Colonic mucosa (tissue), 4 donors: ENCODE measurements at regions not wholly inside any gene's neighbourhood (a gene's known extent, or its start where the extent isn't known, plus 50 kb on each side); places are given as distances from the start of the nearest gene placed in this dataset.

ENCODE experiments used
- DNase-seq: peaks from one replicate; pipeline ENCODE4 v3.0.0-alpha.2; 2020
- H3K27ac ChIP-seq: fragments of 200-600 bp; one replicate; pipeline ENCODE4 v1.8.0; 2021
- H3K27me3 ChIP-seq: fragments of 200-600 bp; one replicate; pipeline ENCODE4 v1.8.0; 2021
- H3K36me3 ChIP-seq: fragments of 200-600 bp; one replicate; pipeline ENCODE4 v1.8.0; 2021
- H3K4me1 ChIP-seq: fragments of 200-600 bp; one replicate; pipeline ENCODE4 v1.8.0; 2021; ENCODE audit warnings: mild to moderate bottlenecking
- H3K4me3 ChIP-seq: fragments of 200-600 bp; one replicate; pipeline ENCODE4 v1.8.0; 2021
- H3K9ac ChIP-seq, 2 donors: one replicate each; pipeline ENCODE4 v1.7.0; 2013; ENCODE audit warnings: control low read depth in 2 of 2, low read depth in 2 of 2, low read length in 2 of 2
- H3K9me3 ChIP-seq: fragments of 200-600 bp; one replicate; pipeline ENCODE4 v1.8.0; 2021
- CTCF ChIP-seq: fragments of 200-600 bp; IDR thresholded peaks from one replicate; pipeline ENCODE4 v1.8.0; 2022; ENCODE audit warnings: antibody characterized with exemption, mild to moderate bottlenecking
- intact Hi-C: fragments of 100-400 bp; cut with DNase I; formaldehyde crosslinking; loops from one replicate; pipeline ENCODE4 v1.14.1; 2022
- donor health status: healthy.
- donor health status: DM: no; HTN: no; CAD: no.
- donor health status: DM: no; HTN: no; CAD: no.

GRCh38 chr3:148102156-148102555 is 595.5 kb upstream of the AGTR1 start:
- Histone ChIP-seq H3K9ac (no peak overlapping the region), H3K27ac (no peak overlapping the region), H3K4me3 (no peak overlapping the region), H3K4me1 (no peaks in the 10 kb centered on the region), H3K9me3 (no peaks in the 10 kb centered on the region), H3K36me3 (no peaks in the 10 kb centered on the region), H3K27me3 (no peaks in the 10 kb centered on the region)
- no peak for DNase-seq
- no peak for TF ChIP-seq CTCF
- intact Hi-C loops = no loop called here

DNA sequence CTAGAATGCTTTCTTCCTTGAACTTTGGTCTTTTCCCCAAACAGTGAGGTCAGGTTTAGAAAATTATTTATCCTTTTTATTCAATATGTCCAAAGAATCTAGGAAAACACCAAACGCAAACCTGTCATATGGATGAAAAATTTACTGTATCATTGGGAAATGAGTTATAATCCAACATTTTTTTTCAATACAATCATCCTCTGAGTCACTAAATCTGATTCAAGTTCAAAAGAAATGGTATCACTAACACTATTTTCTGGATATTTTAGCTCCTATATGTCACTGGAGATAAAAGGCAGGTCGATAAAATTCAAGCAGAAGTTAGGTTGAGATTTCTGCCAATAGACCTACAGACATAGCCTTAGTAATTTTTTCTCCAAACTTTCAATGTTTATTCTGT is 591.6 kb upstream of the AGTR1 start:
- no peak for TF ChIP-seq CTCF
- intact Hi-C loops = no loop called here

DNA sequence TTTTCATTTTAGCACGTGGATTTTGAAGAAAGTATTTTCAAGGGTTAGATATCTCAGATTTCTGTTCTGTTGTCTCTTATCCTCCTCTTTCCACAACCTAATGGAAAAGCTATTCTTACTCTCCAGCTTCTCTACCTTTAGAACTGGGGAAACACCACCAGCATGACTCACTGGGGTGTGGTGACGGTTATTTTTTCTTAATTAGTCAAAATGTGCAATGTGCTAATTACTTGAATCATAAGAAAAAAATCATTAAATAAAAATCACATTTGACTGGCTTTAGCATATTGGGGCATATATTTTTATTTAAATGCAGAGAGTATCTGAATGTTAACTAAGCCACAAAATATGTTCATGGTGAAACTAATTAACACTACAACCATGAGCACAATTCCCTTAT is 570.7 kb upstream of the AGTR1 start:
- TF ChIP-seq CTCF = no peak
- no peak for DNase-seq
- intact Hi-C loops = no loop called here
- Histone ChIP-seq H3K4me1 (no peaks in the 10 kb centered on the region), H3K9ac (no peak overlapping the region), H3K27me3 (no peaks in the 10 kb centered on the region), H3K4me3 (no peak overlapping the region), H3K9me3 (no peaks in the 10 kb centered on the region), H3K27ac (no peak overlapping the region), H3K36me3 (no peaks in the 10 kb centered on the region)

More for the DNA sequence above, 591.6 kb upstream of the AGTR1 start:
- Histone ChIP-seq H3K27ac (no peak overlapping the region), H3K36me3 (no peaks in the 10 kb centered on the region), H3K27me3 (no peaks in the 10 kb centered on the region), H3K4me1 (no peaks in the 10 kb centered on the region), H3K9me3 (no peaks in the 10 kb centered on the region), H3K4me3 (no peak overlapping the region), H3K9ac (no peak overlapping the region)
- no peak for DNase-seq

- Histone ChIP-seq H3K9ac (no peak overlapping the region), H3K4me3 (no peak overlapping the region), H3K36me3 (no peaks in the 10 kb centered on the region), H3K4me1 (no peaks in the 10 kb centered on the region), H3K27me3 (no peaks in the 10 kb centered on the region), H3K27ac (no peak overlapping the region), H3K9me3 (no peaks in the 10 kb centered on the region)
- TF ChIP-seq CTCF = no peak
- DNase-seq = no peak
- intact Hi-C loops = no loop called here
Measured at GRCh38 chr3:148128136-148128535, 569.6 kb upstream of the AGTR1 start.

- no peak for DNase-seq
- no peak for TF ChIP-seq CTCF
- Histone ChIP-seq H3K9ac (no peak overlapping the region), H3K4me1 (no peaks in the 10 kb centered on the region), H3K36me3 (no peaks in the 10 kb centered on the region), H3K27me3 (no peaks in the 10 kb centered on the region), H3K27ac (no peak overlapping the region), H3K9me3 (no peaks in the 10 kb centered on the region), H3K4me3 (no peak overlapping the region)
- intact Hi-C loops = no loop called here
Measured at GRCh38 chr3:148131990-148132638, 565.6 kb upstream of the AGTR1 start.
